ENCODE measurements at regions not wholly inside any gene's neighbourhood (a gene's known extent, or its start where the extent isn't known, plus 50 kb on each side); places are given as distances from the start of the nearest gene placed in this dataset.
"Not testable (repeated sequence)": the region's sequence is repeated elsewhere in the genome, so short reads cannot be mapped to it uniquely, and the experiment has no call there.

DNA sequence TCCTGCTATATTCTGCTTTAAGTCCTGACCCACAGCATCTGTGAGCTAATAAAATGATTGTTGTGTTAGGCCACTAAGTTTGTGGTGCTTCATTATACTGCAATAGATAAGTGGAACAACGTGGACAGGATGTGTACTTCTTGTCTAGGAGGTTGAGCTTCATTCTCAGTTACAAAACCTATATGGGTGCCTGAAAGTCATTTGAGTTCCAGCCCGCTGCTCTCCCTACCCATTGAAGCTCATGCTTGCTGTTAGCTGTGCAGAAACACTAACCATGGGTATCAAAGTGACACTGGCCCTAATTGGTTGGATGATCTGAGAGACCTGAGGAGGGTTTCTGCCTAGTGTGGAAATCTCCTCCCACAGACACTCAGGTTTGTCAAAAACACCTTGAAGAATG, 357.2 kb downstream of the PDCD6IP start:
- H3K36me3 ChIP-seq: no peaks in the 10 kb centered on the region

DNA sequence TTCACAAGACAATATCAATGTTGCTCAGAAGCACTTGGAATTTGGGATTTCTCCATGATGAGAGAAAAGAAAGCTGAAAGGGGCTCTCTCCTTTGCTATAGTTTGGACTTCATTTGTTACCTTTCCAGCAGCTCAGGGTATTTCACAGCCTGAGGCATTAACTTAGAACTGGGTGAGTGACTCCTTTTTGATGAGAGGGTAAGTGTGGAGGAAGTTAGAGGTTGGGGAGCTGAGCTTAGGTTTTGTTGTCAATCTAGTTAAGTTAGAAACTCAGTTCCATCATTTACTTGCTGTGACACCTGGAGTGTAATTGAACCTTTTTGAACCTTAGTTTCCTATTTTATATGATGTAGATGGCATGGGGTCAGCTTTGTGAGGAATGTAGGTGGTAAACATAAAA, 359.1 kb downstream of the PDCD6IP start:
- DNase-seq: no peak
- H3K36me3 ChIP-seq: no peaks in the 10 kb centered on the region
- H3K27ac ChIP-seq: no peak overlapping the region
- TF ChIP-seq POLR2A (IDR thresholded peaks at IDR 0.05): no peak
- TF ChIP-seq, protein P1, sequence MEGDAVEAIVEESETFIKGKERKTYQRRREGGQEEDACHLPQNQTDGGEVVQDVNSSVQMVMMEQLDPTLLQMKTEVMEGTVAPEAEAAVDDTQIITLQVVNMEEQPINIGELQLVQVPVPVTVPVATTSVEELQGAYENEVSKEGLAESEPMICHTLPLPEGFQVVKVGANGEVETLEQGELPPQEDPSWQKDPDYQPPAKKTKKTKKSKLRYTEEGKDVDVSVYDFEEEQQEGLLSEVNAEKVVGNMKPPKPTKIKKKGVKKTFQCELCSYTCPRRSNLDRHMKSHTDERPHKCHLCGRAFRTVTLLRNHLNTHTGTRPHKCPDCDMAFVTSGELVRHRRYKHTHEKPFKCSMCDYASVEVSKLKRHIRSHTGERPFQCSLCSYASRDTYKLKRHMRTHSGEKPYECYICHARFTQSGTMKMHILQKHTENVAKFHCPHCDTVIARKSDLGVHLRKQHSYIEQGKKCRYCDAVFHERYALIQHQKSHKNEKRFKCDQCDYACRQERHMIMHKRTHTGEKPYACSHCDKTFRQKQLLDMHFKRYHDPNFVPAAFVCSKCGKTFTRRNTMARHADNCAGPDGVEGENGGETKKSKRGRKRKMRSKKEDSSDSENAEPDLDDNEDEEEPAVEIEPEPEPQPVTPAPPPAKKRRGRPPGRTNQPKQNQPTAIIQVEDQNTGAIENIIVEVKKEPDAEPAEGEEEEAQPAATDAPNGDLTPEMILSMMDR (IDR thresholded peaks at IDR 0.05): no peak
- H3K4me1 ChIP-seq: no peaks in the 10 kb centered on the region
- no peaks in the 10 kb centered on the region for H3K9me3 ChIP-seq
- H3K4me3 ChIP-seq: no peak overlapping the region
- no peaks in the 10 kb centered on the region for H3K27me3 ChIP-seq

More for the DNA sequence above, 357.2 kb downstream of the PDCD6IP start:
- Histone ChIP-seq H3K4me1 (no peaks in the 10 kb centered on the region), H3K27ac (no peak overlapping the region), H3K9me3 (no peaks in the 10 kb centered on the region), H3K27me3 (no peaks in the 10 kb centered on the region), H3K4me3 (no peak overlapping the region)
- TF ChIP-seq, protein P1 (IDR thresholded peaks at IDR 0.05): no peak
- TF ChIP-seq POLR2A (IDR thresholded peaks at IDR 0.05): no peak
- no peak for DNase-seq

DNA sequence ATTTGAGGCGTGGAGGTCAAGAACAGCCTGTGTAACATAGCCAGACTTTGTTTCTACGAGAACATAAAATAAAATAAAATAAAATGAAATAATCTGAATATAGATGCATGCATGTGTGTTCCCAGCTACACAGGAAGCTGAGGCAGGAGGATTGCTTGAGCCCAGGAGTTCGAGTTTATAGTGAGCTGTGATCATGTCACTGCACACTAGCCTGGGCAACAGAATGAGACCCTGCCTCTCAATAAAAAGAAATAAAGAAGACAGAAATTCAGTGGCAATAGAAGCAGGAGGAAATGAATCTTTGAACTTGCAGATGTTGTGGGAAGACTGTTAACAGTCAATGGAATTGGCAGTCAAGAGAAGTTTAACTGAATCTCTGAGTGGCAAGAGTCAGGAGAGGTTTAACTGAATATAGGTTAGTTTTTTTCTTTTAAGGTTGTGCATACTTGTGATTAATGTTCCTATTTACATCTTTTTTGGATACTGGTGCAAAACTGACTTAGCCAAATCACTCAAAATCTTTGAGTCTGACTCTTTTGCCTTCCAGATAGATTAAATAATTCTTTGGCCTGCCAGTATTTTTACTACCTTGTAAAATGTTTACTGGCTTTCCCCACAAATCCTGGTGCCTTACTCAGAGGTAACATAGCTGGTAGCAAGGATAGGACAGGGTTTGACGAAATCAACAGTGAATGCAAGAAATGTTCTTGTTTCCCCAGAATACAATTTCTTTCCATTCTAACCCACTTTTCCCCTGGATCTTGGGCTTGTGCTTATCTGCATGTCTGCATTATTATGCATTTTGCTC, 361.4 kb downstream of the PDCD6IP start:
- H3K4me3 ChIP-seq: no peak overlapping the region
- H3K9me3 ChIP-seq: no peaks in the 10 kb centered on the region
- H3K4me1 ChIP-seq: no peaks in the 10 kb centered on the region
- TF ChIP-seq POLR2A (IDR thresholded peaks at IDR 0.05): no peak
- TF ChIP-seq, protein P1 (IDR thresholded peaks at IDR 0.05): no peak
- no peaks in the 10 kb centered on the region for H3K27me3 ChIP-seq
- DNase-seq: no peak
- H3K27ac ChIP-seq: no peak overlapping the region
- no peaks in the 10 kb centered on the region for H3K36me3 ChIP-seq

DNA sequence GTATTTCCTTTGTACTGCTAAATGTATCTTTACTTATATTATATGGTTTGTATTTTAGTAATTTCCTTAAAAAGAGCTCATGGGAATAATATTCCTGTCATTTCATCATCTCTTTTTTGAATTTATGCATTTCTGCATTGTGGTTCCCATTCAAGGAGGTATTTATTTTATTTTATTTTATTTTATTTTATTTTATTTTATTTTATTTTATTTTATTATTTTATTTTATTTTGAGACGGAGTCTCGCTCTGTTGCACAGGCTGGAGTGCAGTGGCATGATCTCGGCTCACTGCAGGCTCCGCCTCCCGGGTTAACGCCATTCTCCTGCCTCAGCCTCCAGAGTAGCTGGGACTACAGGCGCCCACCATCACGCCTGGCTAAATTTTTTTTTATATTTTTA, 371.2 kb downstream of the PDCD6IP start:
- not testable (repeated sequence) for H3K4me1 ChIP-seq, H3K27ac ChIP-seq, H3K27me3 ChIP-seq, DNase-seq, H3K4me3 ChIP-seq, H3K9me3 ChIP-seq, H3K36me3 ChIP-seq

DNA sequence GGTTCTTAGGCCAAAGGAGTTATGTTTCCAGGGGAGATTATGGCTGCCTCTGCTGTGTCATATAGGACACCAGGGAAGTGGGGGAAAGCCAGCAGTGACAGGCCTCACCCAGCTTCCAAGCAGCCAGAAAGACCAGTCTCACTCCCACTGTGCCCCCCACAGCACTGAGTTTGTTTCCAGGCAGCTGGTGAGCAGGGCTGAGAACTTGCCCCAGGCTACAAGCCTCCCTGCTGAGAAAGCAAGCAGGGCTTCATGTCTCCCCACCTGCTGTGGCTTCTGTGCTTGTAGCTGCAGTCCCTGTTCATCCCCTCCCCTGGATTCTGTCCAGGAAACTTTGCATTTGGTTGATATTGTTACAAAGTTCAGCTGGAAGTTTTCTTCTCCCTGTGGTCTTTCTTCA, 376.3 kb downstream of the PDCD6IP start:
- no peaks in the 10 kb centered on the region for H3K9me3 ChIP-seq
- H3K27me3 ChIP-seq: no peaks in the 10 kb centered on the region
- DNase-seq: no peak
- TF ChIP-seq POLR2A (IDR thresholded peaks at IDR 0.05): no peak
- TF ChIP-seq, protein P1 (IDR thresholded peaks at IDR 0.05): no peak
- H3K4me3 ChIP-seq: no peak overlapping the region
- H3K27ac ChIP-seq: no peak overlapping the region
- H3K36me3 ChIP-seq: no peaks in the 10 kb centered on the region
- no peaks in the 10 kb centered on the region for H3K4me1 ChIP-seq

DNA sequence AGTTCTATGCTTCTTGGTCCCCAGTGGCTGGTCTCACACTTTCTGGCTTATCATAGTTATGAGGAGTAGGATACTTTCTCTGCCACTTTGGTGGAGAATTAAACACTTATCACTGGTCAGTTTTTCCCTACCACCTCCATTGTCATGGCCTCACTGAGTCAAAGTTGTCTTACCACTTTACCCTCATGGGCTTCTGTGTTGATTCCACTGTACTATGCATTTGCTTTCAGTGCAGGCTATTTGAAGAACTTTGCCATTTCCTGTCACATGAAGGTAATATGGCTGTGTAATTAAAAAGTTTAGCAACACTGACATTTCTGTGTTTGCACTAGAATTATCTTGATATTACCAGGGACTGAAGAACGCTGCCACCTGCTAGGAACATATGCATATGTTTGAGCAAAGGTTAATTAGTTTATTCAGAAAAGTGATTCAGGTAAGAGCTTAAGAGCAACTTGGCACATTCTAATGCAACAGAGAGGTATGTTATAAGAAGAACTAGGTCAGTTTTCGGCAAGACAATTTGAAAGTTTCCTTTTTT, 377.3 kb downstream of the PDCD6IP start:
- Histone ChIP-seq H3K4me3 (no peak overlapping the region), H3K36me3 (no peaks in the 10 kb centered on the region), H3K9me3 (no peaks in the 10 kb centered on the region), H3K4me1 (no peaks in the 10 kb centered on the region), H3K27ac (no peak overlapping the region), H3K27me3 (no peaks in the 10 kb centered on the region)
- DNase-seq: no peak
- TF ChIP-seq, protein P1 (IDR thresholded peaks at IDR 0.05): no peak
- TF ChIP-seq POLR2A (IDR thresholded peaks at IDR 0.05): no peak

All from Peyer's patch (tissue), 4 donors.